H9 (cell line): ENCODE measurements at regions not wholly inside any gene's neighbourhood (a gene's known extent, or its start where the extent isn't known, plus 50 kb on each side); places are given as distances from the start of the nearest gene placed in this dataset.
A peak's percentile ranks its signal among the peaks of the same experiment; 100 is the strongest.

Experiments used
- DNase-seq: peaks from one replicate; pipeline ENCODE4 v3.0.0-alpha.2; 2017
- H2AFZ ChIP-seq: one replicate; pipeline ENCODE4 v1.6.1; 2013; ENCODE audit warnings: mild to moderate bottlenecking, low read length, control low read depth, moderate library complexity
- H2AK5ac ChIP-seq: 2 replicates; pipeline ENCODE4 v1.6.1; 2013; ENCODE audit warnings: low read length, control low read depth, mixed read lengths; ENCODE audit not compliant: insufficient read length
- H2BK120ac ChIP-seq: one replicate; pipeline ENCODE4 v1.6.1; 2013; ENCODE audit warnings: low read depth, mild to moderate bottlenecking, low read length, control low read depth, inconsistent platforms; ENCODE audit not compliant: poor library complexity, severe bottlenecking
- H2BK12ac ChIP-seq: 2 replicates; pipeline ENCODE4 v1.6.1; 2013; ENCODE audit warnings: low read length, control low read depth, mixed read lengths, low read depth; ENCODE audit not compliant: insufficient read length
- H2BK15ac ChIP-seq: 2 replicates; pipeline ENCODE4 v1.6.1; 2013; ENCODE audit warnings: low read depth, low read length, control low read depth
- H2BK20ac ChIP-seq: one replicate; pipeline ENCODE4 v1.6.1; 2013; ENCODE audit warnings: low read depth, mild to moderate bottlenecking, low read length, control low read depth, inconsistent platforms; ENCODE audit not compliant: poor library complexity, severe bottlenecking
- H2BK5ac ChIP-seq: 2 replicates; pipeline ENCODE4 v1.6.1; 2013; ENCODE audit warnings: low read length, control low read depth, mixed read lengths; ENCODE audit not compliant: insufficient read length
- H3K14ac ChIP-seq: 2 replicates; pipeline ENCODE4 v1.6.1; 2013; ENCODE audit warnings: low read length, control low read depth; ENCODE audit not compliant: insufficient read depth
- H3K18ac ChIP-seq: 2 replicates; pipeline ENCODE4 v1.6.1; 2013; ENCODE audit warnings: low read depth, mild to moderate bottlenecking, mixed read lengths, low read length, control low read depth; ENCODE audit not compliant: insufficient read length
- H3K23ac ChIP-seq: 2 replicates; pipeline ENCODE4 v1.6.1; 2013; ENCODE audit warnings: low read length, control low read depth, mixed read lengths, low read depth; ENCODE audit not compliant: insufficient read length
- H3K23me2 ChIP-seq: 2 replicates; pipeline ENCODE4 v1.6.1; 2013; ENCODE audit warnings: low read depth, mild to moderate bottlenecking, mixed read lengths, low read length, control low read depth; ENCODE audit not compliant: insufficient read length, poor library complexity, severe bottlenecking
- H3K27ac ChIP-seq: 2 replicates; pipeline ENCODE4 v1.5.1; 2013; ENCODE audit warnings: low read length, control low read depth, mixed read lengths, low read depth; ENCODE audit not compliant: insufficient read length
- H3K27me3 ChIP-seq: 2 replicates; pipeline ENCODE4 v1.6.1; 2013; ENCODE audit warnings: low read length, control low read depth, inconsistent platforms; ENCODE audit not compliant: insufficient read depth
- H3K4ac ChIP-seq: 2 replicates; pipeline ENCODE4 v1.6.1; 2013; ENCODE audit warnings: low read depth, mild to moderate bottlenecking, control low read depth, inconsistent platforms, low read length, moderate library complexity
- H3K4me1 ChIP-seq: 2 replicates; pipeline ENCODE4 v1.6.1; 2013; ENCODE audit warnings: low read length, control low read depth, inconsistent platforms; ENCODE audit not compliant: insufficient read depth
- H3K4me2 ChIP-seq: 2 replicates; pipeline ENCODE4 v1.6.1; 2013; ENCODE audit warnings: low read length, control low read depth, mixed read lengths; ENCODE audit not compliant: insufficient read length, insufficient read depth
- H3K56ac ChIP-seq: 2 replicates; pipeline ENCODE4 v1.6.1; 2013; ENCODE audit warnings: low read depth, mild to moderate bottlenecking, mixed read lengths, low read length, control low read depth; ENCODE audit not compliant: insufficient read length
- H3K79me1 ChIP-seq: 2 replicates; pipeline ENCODE4 v1.6.1; 2013; ENCODE audit warnings: low read depth, mild to moderate bottlenecking, moderate library complexity, low read length, control low read depth, inconsistent platforms; ENCODE audit not compliant: insufficient read depth, poor library complexity, severe bottlenecking
- H3K79me2 ChIP-seq: 2 replicates; pipeline ENCODE4 v1.6.1; 2013; ENCODE audit warnings: low read length, control low read depth, inconsistent platforms; ENCODE audit not compliant: insufficient read depth
- H3K9ac ChIP-seq: 2 replicates; pipeline ENCODE4 v1.6.1; 2013; ENCODE audit warnings: low read length, control low read depth, mixed read lengths; ENCODE audit not compliant: insufficient read length; ENCODE audit errors: extremely low read depth
- H3K9me3 ChIP-seq: one replicate; pipeline ENCODE4 v1.6.1; 2013; ENCODE audit warnings: low read depth, low read length, inconsistent platforms; ENCODE audit not compliant: control insufficient read depth
- H3T11ph ChIP-seq: one replicate; pipeline ENCODE4 v1.6.1; 2013; ENCODE audit warnings: mild to moderate bottlenecking, low read length, control low read depth, inconsistent platforms
- H4K20me1 ChIP-seq: one replicate; pipeline ENCODE4 v1.6.1; 2013; ENCODE audit not compliant: control insufficient read depth, insufficient read length, insufficient read depth
- H4K5ac ChIP-seq: 2 replicates; pipeline ENCODE4 v1.6.1; 2013; ENCODE audit warnings: low read depth, mild to moderate bottlenecking, mixed read lengths, low read length, control low read depth; ENCODE audit not compliant: insufficient read length
- H4K8ac ChIP-seq: replicated peaks from 2 replicates; pipeline ENCODE4 v1.6.1; 2013; ENCODE audit warnings: low read length, control low read depth, mixed read lengths, low read depth; ENCODE audit not compliant: insufficient read length
- H4K91ac ChIP-seq: 2 replicates; pipeline ENCODE4 v1.6.1; 2013; ENCODE audit warnings: low read depth, mild to moderate bottlenecking, moderate library complexity, mixed read lengths, low read length, control low read depth; ENCODE audit not compliant: insufficient read length
- H3K27ac Mint-ChIP-seq, 3 experiments: 2 replicates in 2 of 3; 3 replicates in 1 of 3; pipeline ENCODE4 v1.8.0; 2020 to 2021; ENCODE audit warnings: mixed read lengths in 3 of 3, mild to moderate bottlenecking in 1 of 3, moderate library complexity in 1 of 3
- H3K27me3 Mint-ChIP-seq: 2 replicates; pipeline ENCODE4 v1.8.0; 2021; ENCODE audit warnings: low read depth, mild to moderate bottlenecking, moderate library complexity, mixed read lengths
- H3K36me3 Mint-ChIP-seq, 3 experiments: 2 replicates in 2 of 3; 3 replicates in 1 of 3; pipeline ENCODE4 v1.8.0; 2020 to 2021; ENCODE audit warnings: low read depth in 3 of 3, mixed read lengths in 3 of 3; ENCODE audit not compliant: insufficient read depth in 1 of 3
- H3K4me1 Mint-ChIP-seq, 2 experiments: 2 replicates each; pipeline ENCODE4 v1.8.0; 2020; ENCODE audit warnings: mixed read lengths in 2 of 2
- H3K4me3 Mint-ChIP-seq, 2 experiments: 2 replicates in 1 of 2; 3 replicates in 1 of 2; pipeline ENCODE4 v1.8.0; 2020 to 2021; ENCODE audit warnings: mild to moderate bottlenecking in 2 of 2, mixed read lengths in 2 of 2, moderate library complexity in 1 of 2
- H3K9me3 Mint-ChIP-seq, 2 experiments: 2 replicates in 1 of 2; 3 replicates in 1 of 2; pipeline ENCODE4 v1.8.0; 2020; ENCODE audit warnings: mild to moderate bottlenecking in 2 of 2, mixed read lengths in 2 of 2, moderate library complexity in 1 of 2
- WGBS: extraction: QIAGEN DNeasy Blood & Tissue Kit; methylation state at CpG from one replicate; pipeline ENCODE4 v1.1.7; 2013; ENCODE audit warnings: missing lambda C conversion rate, low lambda C conversion rate, mixed read lengths; ENCODE audit not compliant: insufficient read length; ENCODE audit errors: extremely low coverage; 5-methylcytosine and 5-hydroxymethylcytosine counted together
- TF ChIP-seq, protein P1 (sequence below): fragments of 200-600 bp; sonication (generic); conservative IDR thresholded peaks from 3 replicates; pipeline ENCODE4 v1.8.0; 2021; ENCODE audit warnings: antibody characterized with exemption, mild to moderate bottlenecking

DNA sequence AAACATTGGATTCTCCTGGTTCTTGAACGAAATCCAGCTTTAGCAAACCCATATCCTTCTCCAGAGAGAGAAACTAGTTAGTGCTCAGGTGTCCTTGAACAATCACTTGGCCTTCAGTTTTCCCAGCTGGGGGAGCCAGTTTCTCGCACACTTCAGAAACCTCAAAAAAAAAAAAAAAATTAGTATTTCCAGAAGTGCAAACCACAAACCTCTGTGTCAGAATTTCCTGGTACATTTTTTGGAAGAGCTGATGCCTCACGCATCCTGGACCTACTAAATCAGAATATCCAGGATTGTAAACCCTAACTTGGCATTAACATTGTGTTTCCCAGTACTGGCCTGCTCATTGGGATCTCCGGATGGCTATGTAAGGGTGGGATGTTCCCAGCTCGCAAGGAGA, 143.4 kb upstream of the EGR2 start:
- TF ChIP-seq, protein P1, sequence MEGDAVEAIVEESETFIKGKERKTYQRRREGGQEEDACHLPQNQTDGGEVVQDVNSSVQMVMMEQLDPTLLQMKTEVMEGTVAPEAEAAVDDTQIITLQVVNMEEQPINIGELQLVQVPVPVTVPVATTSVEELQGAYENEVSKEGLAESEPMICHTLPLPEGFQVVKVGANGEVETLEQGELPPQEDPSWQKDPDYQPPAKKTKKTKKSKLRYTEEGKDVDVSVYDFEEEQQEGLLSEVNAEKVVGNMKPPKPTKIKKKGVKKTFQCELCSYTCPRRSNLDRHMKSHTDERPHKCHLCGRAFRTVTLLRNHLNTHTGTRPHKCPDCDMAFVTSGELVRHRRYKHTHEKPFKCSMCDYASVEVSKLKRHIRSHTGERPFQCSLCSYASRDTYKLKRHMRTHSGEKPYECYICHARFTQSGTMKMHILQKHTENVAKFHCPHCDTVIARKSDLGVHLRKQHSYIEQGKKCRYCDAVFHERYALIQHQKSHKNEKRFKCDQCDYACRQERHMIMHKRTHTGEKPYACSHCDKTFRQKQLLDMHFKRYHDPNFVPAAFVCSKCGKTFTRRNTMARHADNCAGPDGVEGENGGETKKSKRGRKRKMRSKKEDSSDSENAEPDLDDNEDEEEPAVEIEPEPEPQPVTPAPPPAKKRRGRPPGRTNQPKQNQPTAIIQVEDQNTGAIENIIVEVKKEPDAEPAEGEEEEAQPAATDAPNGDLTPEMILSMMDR: no peak
- H3K4me2 ChIP-seq: no peak overlapping the region
- H3K4ac ChIP-seq: no peak overlapping the region
- H3K79me1 ChIP-seq: no peaks in the 10 kb centered on the region
- no peak overlapping the region for H2BK120ac ChIP-seq
- H3K9ac ChIP-seq: no peak overlapping the region
- H3K27ac ChIP-seq: no peak overlapping the region
- no peaks in the 10 kb centered on the region for H4K20me1 ChIP-seq
- Mint-ChIP-seq H3K36me3 (peaks cover 0 to 5% (median 0%) of the 10 kb centered on the region in 3 experiments; a peak in 2 of 7 replicates), H3K4me3 (no peak overlapping the region), H3K27ac (peak overlapping the region in 1 of 3 experiments; percentile 35; a peak in 1 of 7 replicates), H3K27me3 (no peaks in the 10 kb centered on the region), H3K9me3 (peaks cover 2 to 8% of the 10 kb centered on the region in 2 experiments; a peak in 2 of 5 replicates), H3K4me1 (peaks cover 14 to 18% of the 10 kb centered on the region in 2 experiments)
- H4K5ac ChIP-seq: no peak overlapping the region
- H3K56ac ChIP-seq: no peak overlapping the region
- no peak overlapping the region for H2BK15ac ChIP-seq
- no peak overlapping the region for H2BK20ac ChIP-seq
- H3K23ac ChIP-seq: no peak overlapping the region
- H2AK5ac ChIP-seq: no peak overlapping the region
- H2BK5ac ChIP-seq: no peak overlapping the region
- H3K79me2 ChIP-seq: no peaks in the 10 kb centered on the region
- no peak overlapping the region for H4K8ac ChIP-seq
- H3K4me1 ChIP-seq: no peaks in the 10 kb centered on the region; the same call in 1 of the 2 replicates
- no peaks in the 10 kb centered on the region for H3K23me2 ChIP-seq
- H3T11ph ChIP-seq: no peak overlapping the region
- H2BK12ac ChIP-seq: no peak overlapping the region
- WGBS: no CpG with 5 or more reads among the region's 5 CpGs
- no peak overlapping the region for H3K18ac ChIP-seq
- no peak overlapping the region for H3K14ac ChIP-seq
- H3K9me3 ChIP-seq: no peaks in the 10 kb centered on the region
- H3K27me3 ChIP-seq: no peaks in the 10 kb centered on the region
- H2AFZ ChIP-seq: no peak overlapping the region
- H4K91ac ChIP-seq: no peak overlapping the region
- DNase-seq: no peak
